ENCODE measurements at regions not wholly inside any gene's neighbourhood (a gene's known extent, or its start where the extent isn't known, plus 50 kb on each side); places are given as distances from the start of the nearest gene placed in this dataset.

DNA sequence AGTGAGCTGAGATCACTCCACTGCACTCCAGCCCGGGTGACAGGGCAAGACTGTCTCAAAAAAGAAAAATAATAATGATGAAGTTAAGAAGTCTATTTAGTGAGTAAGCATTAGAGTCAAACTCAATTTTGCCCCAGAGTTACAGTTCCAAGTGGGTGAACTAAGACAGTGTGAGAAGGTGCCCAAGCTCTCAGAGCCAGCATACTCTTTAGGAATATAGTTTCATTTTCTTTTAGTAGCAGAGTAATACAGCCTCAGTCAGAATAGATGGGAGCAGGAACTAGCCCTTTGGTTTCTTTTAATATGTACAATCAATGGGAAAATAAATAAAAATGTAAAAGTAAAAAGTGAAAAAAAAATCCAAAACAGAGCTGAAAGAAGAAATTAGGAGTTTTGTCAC, 87.0 kb upstream of the ADGRF1 start:
- TF ChIP-seq, protein P1, sequence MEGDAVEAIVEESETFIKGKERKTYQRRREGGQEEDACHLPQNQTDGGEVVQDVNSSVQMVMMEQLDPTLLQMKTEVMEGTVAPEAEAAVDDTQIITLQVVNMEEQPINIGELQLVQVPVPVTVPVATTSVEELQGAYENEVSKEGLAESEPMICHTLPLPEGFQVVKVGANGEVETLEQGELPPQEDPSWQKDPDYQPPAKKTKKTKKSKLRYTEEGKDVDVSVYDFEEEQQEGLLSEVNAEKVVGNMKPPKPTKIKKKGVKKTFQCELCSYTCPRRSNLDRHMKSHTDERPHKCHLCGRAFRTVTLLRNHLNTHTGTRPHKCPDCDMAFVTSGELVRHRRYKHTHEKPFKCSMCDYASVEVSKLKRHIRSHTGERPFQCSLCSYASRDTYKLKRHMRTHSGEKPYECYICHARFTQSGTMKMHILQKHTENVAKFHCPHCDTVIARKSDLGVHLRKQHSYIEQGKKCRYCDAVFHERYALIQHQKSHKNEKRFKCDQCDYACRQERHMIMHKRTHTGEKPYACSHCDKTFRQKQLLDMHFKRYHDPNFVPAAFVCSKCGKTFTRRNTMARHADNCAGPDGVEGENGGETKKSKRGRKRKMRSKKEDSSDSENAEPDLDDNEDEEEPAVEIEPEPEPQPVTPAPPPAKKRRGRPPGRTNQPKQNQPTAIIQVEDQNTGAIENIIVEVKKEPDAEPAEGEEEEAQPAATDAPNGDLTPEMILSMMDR (IDR thresholded peaks at IDR 0.05): no peak
- TF ChIP-seq EP300 (IDR thresholded peaks at IDR 0.05): no peak
- TF ChIP-seq POLR2AphosphoS5 (IDR thresholded peaks at IDR 0.05): no peak

All from gastroesophageal sphincter (tissue), 3 donors.